HG02938 (cell line): ENCODE measurements at regions not wholly inside any gene's neighbourhood (a gene's known extent, or its start where the extent isn't known, plus 50 kb on each side); places are given as distances from the start of the nearest gene placed in this dataset.
A peak's percentile ranks its signal among the peaks of the same experiment; 100 is the strongest.

Source experiments
- ATAC-seq: cut with Tn5 transposase; IDR thresholded peaks from one replicate; pipeline ENCODE4 v1.9.1; 2021; ENCODE audit warnings: mild to moderate bottlenecking, moderate library complexity; ENCODE audit not compliant: unreplicated experiment

GRCh38 chr7:81648716-81649115 is 121.1 kb downstream of the HGF start:
- no peak for ATAC-seq

GRCh38 chr7:81645435-81645834 is 124.4 kb downstream of the HGF start:
- no peak for ATAC-seq

- ATAC-seq, result peak; percentile 54
Measured at GRCh38 chr7:81641873-81642272, 128.0 kb downstream of the HGF start.

GRCh38 chr7:81638198-81638597 is 131.6 kb downstream of the HGF start:
- ATAC-seq, result no peak

DNA sequence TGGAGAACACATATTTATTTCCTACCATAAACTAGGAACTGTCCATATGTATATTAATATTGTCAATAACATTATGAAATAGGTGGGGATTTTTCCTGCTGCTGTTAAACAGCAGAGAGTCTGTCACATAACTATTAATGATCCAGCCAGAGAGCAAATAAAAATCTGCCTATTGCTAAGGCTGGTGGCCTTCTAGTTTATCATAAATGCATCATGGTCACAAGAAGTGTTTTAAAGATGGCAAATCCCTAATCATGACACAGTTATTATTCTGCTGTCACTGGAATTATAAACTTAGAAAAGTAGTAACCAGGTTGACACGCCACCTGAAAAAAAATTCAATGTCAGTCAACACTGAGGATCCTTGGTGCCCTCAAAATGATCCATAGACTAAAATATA is 132.3 kb downstream of the HGF start:
- no peak for ATAC-seq

- ATAC-seq, result no peak
Measured at GRCh38 chr7:81632418-81632817, 137.4 kb downstream of the HGF start.

DNA sequence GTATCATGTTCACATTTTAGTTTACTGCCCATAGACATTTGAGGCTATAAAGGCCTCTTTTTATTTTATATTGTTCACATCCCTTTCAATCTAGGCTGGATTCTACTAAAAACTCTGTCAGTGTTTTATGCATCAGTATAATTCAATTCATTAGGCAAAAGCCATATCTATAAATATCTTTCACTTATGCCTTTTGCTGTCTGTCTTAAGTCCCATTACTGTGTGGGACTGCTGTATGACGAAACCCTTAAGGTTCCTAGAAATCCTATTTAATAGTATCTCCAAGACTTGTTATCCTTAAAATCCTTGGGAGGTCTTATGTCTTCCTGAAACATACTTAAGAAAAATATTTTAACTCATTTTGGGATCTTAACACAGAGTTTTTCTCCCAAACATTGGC is 139.2 kb downstream of the HGF start:
- no peak for ATAC-seq

DNA sequence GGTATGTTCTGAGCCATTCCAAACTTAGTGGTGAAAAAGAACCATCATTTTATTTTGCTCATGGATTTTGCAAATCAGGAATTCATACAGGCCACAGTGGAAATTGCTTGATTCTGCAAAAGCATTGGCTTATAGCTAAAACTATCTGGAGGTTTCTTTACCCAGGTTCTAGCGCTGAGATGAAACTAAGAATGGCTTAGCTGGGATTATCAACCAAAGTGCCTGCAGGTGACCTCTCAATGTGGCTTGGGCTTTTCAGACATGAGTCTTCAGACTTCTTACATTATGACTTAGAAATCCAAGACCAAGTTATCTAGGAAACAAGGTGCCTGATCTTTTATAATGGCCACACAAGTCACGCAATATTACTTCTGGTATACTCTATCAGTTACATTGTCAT is 140.1 kb downstream of the HGF start:
- no peak for ATAC-seq

GRCh38 chr7:81628951-81629350 is 140.9 kb downstream of the HGF start:
- no peak for ATAC-seq

DNA sequence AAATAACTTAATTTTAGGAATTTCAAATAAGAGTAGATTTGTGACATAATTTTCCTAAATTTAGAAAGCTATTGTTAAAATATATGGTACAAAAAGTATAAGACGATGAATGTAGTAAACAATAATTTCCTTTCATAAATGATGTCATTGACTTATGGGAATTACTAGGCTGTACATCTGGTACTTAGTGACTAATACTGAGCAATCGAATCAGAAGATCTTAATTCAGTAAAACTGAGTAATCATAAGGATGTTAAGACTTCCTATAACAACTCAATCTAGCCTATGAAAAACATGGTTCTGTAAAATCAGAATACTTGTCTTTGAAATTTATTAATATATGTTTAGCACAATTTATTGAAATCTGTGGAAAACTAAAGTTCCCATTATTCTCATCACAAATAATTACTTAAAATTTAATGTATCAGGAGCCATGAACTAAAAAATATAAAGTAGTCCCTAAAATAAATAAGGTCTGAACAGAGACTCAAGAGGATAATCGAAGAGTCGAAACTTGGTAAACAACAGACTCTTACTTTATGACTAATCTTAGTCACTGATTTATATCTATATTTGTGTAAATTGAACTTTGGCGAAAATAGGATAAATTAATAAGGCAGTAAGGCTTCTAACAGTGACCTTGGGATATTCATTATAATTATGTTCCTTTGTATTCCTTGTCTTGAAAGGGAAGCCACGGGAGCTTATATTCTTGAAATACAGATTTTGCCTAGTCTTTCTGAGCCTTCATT is 142.1 kb downstream of the HGF start:
- no peak for ATAC-seq

DNA sequence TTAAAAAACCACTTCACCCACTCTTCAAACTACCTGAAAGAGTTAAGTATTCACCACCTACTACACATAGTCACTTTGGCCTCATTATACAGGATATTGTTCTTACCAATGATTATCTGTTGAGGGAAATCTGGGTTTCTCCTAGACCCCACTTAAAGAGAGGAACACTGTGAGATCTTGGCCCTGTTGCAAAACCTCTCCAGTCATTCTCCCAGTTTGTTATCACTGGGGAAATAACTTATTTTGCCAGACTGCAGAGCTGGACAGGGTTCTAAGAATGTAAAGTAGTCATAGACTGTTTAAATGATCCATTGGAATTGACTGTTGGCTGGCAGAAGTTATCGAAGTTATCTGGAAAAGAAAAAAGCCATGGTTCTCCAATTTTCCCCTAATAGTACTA is 143.8 kb downstream of the HGF start:
- ATAC-seq, result no peak

DNA sequence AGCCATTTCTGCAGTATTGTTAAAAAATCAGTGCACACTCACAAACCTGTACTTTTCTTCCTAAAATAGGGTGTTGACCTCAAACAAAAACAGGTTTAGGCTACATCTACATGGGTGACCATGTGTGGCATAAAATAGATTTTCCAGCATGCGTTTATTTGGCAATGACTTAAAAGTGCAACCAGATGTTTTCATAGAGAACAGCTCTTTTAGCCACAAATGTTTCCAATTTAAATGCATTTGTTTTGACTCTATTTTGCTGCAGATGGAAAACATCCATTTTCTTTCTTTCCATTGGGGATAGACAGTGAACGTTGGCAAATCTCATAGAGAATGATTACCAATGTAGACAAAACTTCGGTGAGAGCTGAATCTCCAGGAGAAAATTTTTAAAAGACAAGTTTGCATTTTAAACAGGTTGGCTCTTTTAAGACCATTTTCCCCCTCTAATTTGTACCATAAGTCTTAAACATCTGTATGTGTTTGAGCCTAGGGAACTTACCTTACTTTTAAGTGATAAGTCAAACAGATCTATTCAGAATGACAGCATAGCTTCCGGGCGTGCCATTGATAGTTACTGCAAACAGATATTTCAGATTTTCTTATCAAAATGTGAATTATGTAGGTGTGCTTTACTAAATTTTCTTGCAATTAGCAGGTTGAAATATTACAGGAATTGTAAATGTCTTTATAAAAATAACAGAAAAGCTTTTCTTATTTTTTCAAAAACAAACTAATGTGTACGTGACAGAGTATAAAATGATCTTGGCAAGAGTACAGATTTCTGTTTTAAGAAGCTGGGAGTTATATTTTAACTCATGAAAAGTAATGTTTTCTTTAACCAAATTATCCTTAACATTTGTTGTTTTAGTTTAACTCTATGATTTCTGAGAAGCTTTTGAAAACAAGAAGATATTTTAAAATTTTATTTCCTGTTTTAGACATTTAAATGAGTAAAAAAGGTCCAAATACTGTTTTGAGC is 144.9 kb downstream of the HGF start:
- ATAC-seq, result no peak

DNA sequence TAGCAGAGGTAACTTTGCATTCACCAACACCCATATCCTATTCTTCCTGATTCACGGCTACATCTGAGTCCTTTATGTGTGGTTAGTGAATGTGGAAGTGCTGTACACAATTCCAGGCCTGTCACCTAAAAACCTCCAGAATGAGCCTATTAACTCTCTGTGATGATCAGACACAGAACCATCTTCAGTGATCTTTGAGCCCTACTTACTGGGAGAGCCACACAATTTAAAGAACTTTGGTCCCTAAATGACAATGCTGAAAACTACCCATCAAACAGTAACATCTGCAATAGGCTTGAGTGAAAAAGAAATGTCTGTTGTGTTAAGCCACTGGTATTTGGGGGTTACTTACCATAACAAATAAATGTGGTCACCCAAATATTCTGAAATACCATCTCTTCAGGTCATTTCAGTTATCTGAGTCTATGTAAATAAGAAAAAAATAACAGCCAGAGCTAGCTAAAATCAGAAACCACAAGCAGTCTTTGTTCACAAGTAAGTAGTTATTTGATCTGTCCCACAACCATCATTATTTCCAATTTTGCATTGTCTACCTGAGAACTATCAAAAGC is 145.7 kb downstream of the HGF start:
- ATAC-seq, result no peak

DNA sequence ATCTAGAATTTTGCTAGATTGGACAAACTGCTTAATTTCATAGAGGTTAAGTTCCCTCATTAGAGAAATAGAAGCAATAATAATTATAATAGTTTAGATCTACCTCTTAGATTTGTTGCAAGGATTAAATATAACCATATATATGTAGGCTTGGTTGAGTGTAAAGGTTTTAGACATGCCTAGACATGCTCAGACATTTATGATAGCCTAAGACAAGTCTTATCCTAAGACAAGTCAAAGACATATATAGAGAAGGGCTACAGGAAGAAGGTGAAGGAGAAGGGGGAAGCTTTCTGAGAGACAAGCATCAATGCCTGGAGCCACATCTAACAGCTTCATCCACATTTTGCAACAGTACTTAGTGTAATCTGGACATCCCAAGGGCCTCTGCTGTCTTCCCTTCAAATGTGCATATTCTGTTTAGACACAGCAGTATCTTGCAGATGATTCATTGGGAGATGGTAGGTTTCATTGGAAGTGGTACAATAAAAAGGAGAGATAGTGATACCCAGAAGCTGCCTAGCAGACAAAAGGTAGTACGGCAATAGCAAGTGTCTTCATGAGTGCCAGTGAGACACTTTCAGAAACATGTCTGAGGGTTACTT is 146.5 kb downstream of the HGF start:
- no peak for ATAC-seq

DNA sequence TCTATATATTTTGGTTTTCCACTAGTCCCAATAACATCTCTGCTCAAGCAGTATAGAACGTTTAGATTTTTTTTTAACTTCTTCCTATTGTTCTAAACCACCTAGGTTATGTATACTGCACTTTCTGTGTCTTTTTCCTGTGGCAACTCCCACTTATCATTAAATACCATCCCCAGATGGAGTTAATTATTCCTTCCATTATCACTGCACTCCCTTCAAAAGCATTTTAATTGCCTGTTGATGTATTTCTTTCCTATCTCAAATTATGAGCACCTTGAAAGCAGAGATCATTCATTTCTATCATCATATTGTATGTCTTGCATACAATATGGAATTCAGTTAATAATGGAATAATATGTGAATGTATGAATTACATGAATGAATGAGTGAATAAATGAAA is 148.0 kb downstream of the HGF start:
- ATAC-seq, result no peak

DNA sequence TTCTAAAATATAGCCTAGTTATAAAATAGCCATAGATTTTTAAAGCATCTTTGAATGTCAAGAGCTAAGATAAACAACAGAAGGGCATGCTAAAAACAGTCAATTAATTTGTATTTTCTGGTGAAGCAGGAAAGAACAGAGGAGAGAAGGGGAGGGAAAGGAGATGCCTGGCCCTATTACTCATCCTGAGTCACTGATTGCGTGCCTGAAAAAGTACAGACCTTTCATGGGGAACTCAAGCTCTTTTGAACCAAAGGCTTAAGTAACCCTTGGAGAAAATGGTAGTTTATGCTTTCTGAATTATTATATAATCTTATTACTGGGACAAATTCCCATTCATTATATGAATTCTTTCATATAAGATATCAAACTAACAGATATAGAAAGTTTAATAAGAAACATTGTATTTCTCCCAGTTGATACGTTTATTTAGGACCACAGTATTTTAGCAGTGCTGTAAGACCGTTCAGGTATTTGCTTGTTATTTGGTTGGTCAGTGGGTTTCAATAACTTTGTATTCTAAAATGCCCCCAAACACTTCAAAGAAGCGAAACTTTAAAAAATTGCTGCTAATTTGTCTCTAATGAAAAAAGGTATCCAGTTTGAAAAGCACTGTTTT is 151.3 kb downstream of the HGF start:
- no peak for ATAC-seq

GRCh38 chr7:81616951-81617350 is 152.9 kb downstream of the HGF start:
- no peak for ATAC-seq

GRCh38 chr7:81611805-81612204 is 158.0 kb downstream of the HGF start:
- ATAC-seq, result no peak

- ATAC-seq, result no peak
Measured at GRCh38 chr7:81611040-81611439, 158.8 kb downstream of the HGF start.

DNA sequence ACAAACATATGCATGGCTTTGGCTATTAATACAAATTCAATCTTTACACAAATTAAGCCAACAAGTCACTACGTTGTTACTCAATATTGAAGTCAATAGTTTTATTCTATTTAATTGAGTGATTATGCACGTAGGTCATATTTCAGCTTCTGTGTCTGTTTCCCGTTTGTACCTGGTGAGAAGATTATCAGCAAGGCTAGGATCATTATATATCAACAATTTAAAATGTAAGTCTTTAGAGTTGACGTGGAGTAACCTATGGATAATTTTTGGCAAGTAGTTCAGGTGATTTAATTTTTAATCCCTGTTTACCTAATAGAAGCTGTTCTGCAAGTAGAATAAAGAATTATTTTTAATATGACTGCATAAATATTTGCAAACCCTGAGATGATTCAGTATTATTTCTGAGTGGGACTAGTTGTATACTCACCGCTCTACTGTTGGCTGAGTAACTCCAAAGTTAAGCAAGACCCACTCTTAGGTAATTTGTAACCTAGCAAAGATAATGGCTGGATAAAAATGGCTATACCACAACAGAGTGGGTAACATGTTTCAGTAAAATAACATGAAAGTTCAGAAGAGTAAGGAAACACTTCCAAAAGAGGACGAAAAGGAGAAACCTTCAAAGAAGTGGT is 161.0 kb downstream of the HGF start:
- ATAC-seq, result no peak
